Endothelial cell of umbilical vein (primary cell): ENCODE measurements at regions not wholly inside any gene's neighbourhood (a gene's known extent, or its start where the extent isn't known, plus 50 kb on each side); places are given as distances from the start of the nearest gene placed in this dataset.

Source experiments
- BruUV-seq: library from RNA; stranded (reverse); fragments of 400-500 nt; replicated peaks from 2 replicates; lab custom pipeline; 2021; lab: Mats Ljungman, UMichigan
- CTCF ChIA-PET: fragments of 300-600, 350-600 bp; sonication (Branson Sonifier 250); formaldehyde crosslinking; loops from one replicate; lab custom pipeline; 2021; ENCODE audit warnings: antibody characterized with exemption, inconsistent platforms; lab: Charles Lee
- POLR2A ChIA-PET: fragments of 300-600, 350-600 bp; sonication (Branson Sonifier 250); formaldehyde crosslinking; loops from one replicate; lab custom pipeline; 2021; ENCODE audit warnings: antibody characterized with exemption, inconsistent platforms; lab: Charles Lee
- DNase-seq: peaks from one replicate; pipeline ENCODE4 v3.0.0-alpha.2; 2011; ENCODE audit warnings: low read depth, low spot score
- FAIRE-seq: peaks from 2 replicates; lab custom pipeline; 2011; peaks lifted over from hg19 to GRCh38; lab: Jason Lieb, UNC
- H2AFZ ChIP-seq: 2 replicates; pipeline ENCODE4 v1.6.0; 2012; ENCODE audit warnings: low read depth, low read length, control low read depth, inconsistent platforms
- H3K27ac ChIP-seq: 2 replicates; pipeline ENCODE4 v1.5.1; 2011; ENCODE audit warnings: low read depth, mild to moderate bottlenecking, control low read depth, low read length, moderate library complexity; ENCODE audit not compliant: insufficient read depth
- H3K27me3 ChIP-seq, 2 experiments: 2 replicates each; pipeline versions ENCODE4 v1.6.0 to v1.6.1; 2011; ENCODE audit warnings: low read length in 2 of 2, mixed read lengths in 1 of 2; ENCODE audit not compliant: control insufficient read depth in 2 of 2, insufficient read depth in 2 of 2
- H3K36me3 ChIP-seq, 2 experiments: 2 replicates in 1 of 2; 3 replicates in 1 of 2; pipeline ENCODE4 v1.5.1; 2011; ENCODE audit warnings: low read length in 2 of 2, mild to moderate bottlenecking in 1 of 2, moderate library complexity in 1 of 2; ENCODE audit not compliant: control insufficient read depth in 2 of 2, insufficient read depth in 2 of 2; ENCODE audit errors: extremely low read depth in 1 of 2
- H3K4me1 ChIP-seq: 3 replicates; pipeline ENCODE4 v1.5.1; 2011; ENCODE audit warnings: mild to moderate bottlenecking, low read length; ENCODE audit not compliant: control insufficient read depth, insufficient read depth; ENCODE audit errors: extremely low read depth
- H3K4me2 ChIP-seq: 2 replicates; pipeline ENCODE4 v1.6.1; 2011; ENCODE audit warnings: low read length, control low read depth, mixed read lengths; ENCODE audit not compliant: insufficient read depth
- H3K4me3 ChIP-seq, 3 experiments: fragments of 200-600 bp in 1 of 3; sonication (generic), shearing (Covaris generic) in 1 of 3; replicated peaks in 1 of 3; 2 replicates each; pipeline ENCODE4 v1.5.1; 2011 to 2016; ENCODE audit warnings: control low read depth in 3 of 3, low read length in 3 of 3, mild to moderate bottlenecking in 2 of 3, inconsistent platforms in 1 of 3, low read depth in 1 of 3, moderate library complexity in 1 of 3; ENCODE audit not compliant: insufficient read depth in 1 of 3
- H3K79me2 ChIP-seq: 2 replicates; pipeline ENCODE4 v1.6.0; 2012; ENCODE audit warnings: low read length, inconsistent platforms; ENCODE audit not compliant: control insufficient read depth, insufficient read depth
- H3K9ac ChIP-seq: replicated peaks from 2 replicates; pipeline ENCODE3; 2011; ENCODE audit warnings: low read length, control low read depth; ENCODE audit not compliant: insufficient read depth; ENCODE audit errors: extremely low read depth
- H3K9me1 ChIP-seq: replicated peaks from 3 replicates; pipeline ENCODE4 v1.6.0; 2011; ENCODE audit warnings: mild to moderate bottlenecking, low read length; ENCODE audit not compliant: control insufficient read depth, insufficient read depth; ENCODE audit errors: extremely low read depth
- H3K9me3 ChIP-seq: replicated peaks from 2 replicates; pipeline ENCODE4 v1.5.1; 2012; ENCODE audit warnings: low read length, inconsistent platforms; ENCODE audit not compliant: control insufficient read depth, insufficient read depth
- H4K20me1 ChIP-seq: replicated peaks from 2 replicates; pipeline ENCODE3; 2011; ENCODE audit warnings: mild to moderate bottlenecking, low read length; ENCODE audit not compliant: control insufficient read depth, insufficient read depth; ENCODE audit errors: extremely low read depth
- EZH2 ChIP-seq: IDR thresholded peaks from 2 replicates; pipeline ENCODE4 v1.6.1; 2012; ENCODE audit warnings: borderline replicate concordance, low read depth, mild to moderate bottlenecking, moderate library complexity, low read length, inconsistent platforms; ENCODE audit not compliant: severe bottlenecking
- FOS ChIP-seq: IDR thresholded peaks from 2 replicates; pipeline ENCODE4 v1.6.1; 2011; ENCODE audit warnings: mild to moderate bottlenecking, low read length, moderate library complexity, borderline replicate concordance; ENCODE audit not compliant: insufficient read depth
- GATA2 ChIP-seq: IDR thresholded peaks from 2 replicates; pipeline ENCODE4 v1.7.0; 2011; ENCODE audit warnings: low read depth, mild to moderate bottlenecking, moderate library complexity, mixed read lengths, low read length; ENCODE audit not compliant: insufficient read length, insufficient read depth
- JUN ChIP-seq: IDR thresholded peaks from 2 replicates; pipeline ENCODE4 v1.6.1; 2011; ENCODE audit warnings: borderline replicate concordance, low read depth; ENCODE audit not compliant: insufficient read length, insufficient read depth
- MAX ChIP-seq: IDR thresholded peaks from 2 replicates; pipeline ENCODE4 v1.6.1; 2011; ENCODE audit not compliant: insufficient read depth, insufficient read length
- MYC ChIP-seq: IDR thresholded peaks from one replicate; pipeline ENCODE4 v1.6.1; 2011; ENCODE audit warnings: mild to moderate bottlenecking, low read depth, low read length
- POLR2AphosphoS5 ChIP-seq: IDR thresholded peaks from 2 replicates; pipeline ENCODE4 v1.6.1; 2012; ENCODE audit warnings: low read depth, mild to moderate bottlenecking, control low read depth, low read length, moderate library complexity; ENCODE audit not compliant: insufficient read depth
- dilution Hi-C: fragments of 300-500 bp; cut with MboI; formaldehyde crosslinking; loops from one replicate; pipeline ENCODE4 v1.15.0; 2019; ENCODE audit warnings: low sequenced_read_pairs; ENCODE audit not compliant: extremely low pct_ligation_motif_present
- intact Hi-C: fragments of 100-400 bp; cut with micrococcal nuclease; formaldehyde crosslinking; loops from one replicate; pipeline ENCODE4 v1.10.0; 2022
- TF ChIP-seq, protein P1 (sequence below), 2 donors: IDR thresholded peaks; 1 replicate in 1 of 2; 2 replicates in 1 of 2; pipeline ENCODE4 v1.5.1; 2011; ENCODE audit warnings: low read length in 2 of 2, mild to moderate bottlenecking in 2 of 2, moderate library complexity in 2 of 2, control low read depth in 1 of 2, inconsistent platforms in 1 of 2, low read depth in 1 of 2; ENCODE audit not compliant: insufficient read depth in 1 of 2; ENCODE audit errors: extremely low read depth in 1 of 2

DNA sequence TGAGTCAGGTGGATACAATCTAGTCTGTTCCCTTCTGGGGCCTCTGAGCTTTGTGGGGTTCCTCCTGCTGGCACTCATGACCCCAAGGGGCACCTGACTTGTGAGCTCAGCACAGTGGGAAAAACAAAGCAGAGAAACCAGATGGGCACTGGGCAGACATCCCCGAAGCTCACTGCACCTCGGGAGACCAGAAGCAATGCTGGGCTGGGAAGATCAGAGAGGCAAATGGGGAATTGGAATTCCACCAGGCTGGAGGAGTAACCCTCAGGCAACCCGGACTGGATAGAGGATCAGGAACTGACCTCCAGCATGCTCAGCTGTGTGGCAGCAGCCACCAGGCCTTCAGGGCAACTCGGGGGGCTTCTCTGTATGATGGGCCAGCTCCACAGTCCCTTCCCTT, 50.3 kb downstream of the ABCC12 start:
- Histone ChIP-seq H4K20me1 (no peaks in the 10 kb centered on the region), H3K4me3 (no peak overlapping the region), H3K4me1 (no peaks in the 10 kb centered on the region), H3K27ac (no peak overlapping the region), H3K4me2 (no peak overlapping the region), H3K9me1 (no peaks in the 10 kb centered on the region), H3K36me3 (no peaks in the 10 kb centered on the region), H2AFZ (no peak overlapping the region), H3K27me3 (no peaks in the 10 kb centered on the region), H3K79me2 (no peaks in the 10 kb centered on the region), H3K9ac (no peak overlapping the region), H3K9me3 (no peaks in the 10 kb centered on the region)
- ChIA-PET POLR2A (no interaction called here), CTCF (no interaction called here)
- DNase-seq: no peak
- no TSS peak for BruUV-seq
- intact Hi-C loops (no loop called here), dilution Hi-C loops (no loop called here)
- no peak for FAIRE-seq
- TF ChIP-seq EZH2 (no peak), JUN (no peak), POLR2AphosphoS5 (no peak), MYC (no peak), FOS (no peak), MAX (no peak), GATA2 (no peak)
- TF ChIP-seq, protein P1, sequence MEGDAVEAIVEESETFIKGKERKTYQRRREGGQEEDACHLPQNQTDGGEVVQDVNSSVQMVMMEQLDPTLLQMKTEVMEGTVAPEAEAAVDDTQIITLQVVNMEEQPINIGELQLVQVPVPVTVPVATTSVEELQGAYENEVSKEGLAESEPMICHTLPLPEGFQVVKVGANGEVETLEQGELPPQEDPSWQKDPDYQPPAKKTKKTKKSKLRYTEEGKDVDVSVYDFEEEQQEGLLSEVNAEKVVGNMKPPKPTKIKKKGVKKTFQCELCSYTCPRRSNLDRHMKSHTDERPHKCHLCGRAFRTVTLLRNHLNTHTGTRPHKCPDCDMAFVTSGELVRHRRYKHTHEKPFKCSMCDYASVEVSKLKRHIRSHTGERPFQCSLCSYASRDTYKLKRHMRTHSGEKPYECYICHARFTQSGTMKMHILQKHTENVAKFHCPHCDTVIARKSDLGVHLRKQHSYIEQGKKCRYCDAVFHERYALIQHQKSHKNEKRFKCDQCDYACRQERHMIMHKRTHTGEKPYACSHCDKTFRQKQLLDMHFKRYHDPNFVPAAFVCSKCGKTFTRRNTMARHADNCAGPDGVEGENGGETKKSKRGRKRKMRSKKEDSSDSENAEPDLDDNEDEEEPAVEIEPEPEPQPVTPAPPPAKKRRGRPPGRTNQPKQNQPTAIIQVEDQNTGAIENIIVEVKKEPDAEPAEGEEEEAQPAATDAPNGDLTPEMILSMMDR (IDR thresholded peaks at IDR 0.05; ENCODE audit: extremely low read depth in 1 of 2, insufficient read depth in 1 of 2, low read depth in 1 of 2, low read length in 2 of 2): no peak
